ENCODE measurements at regions not wholly inside any gene's neighbourhood (a gene's known extent, or its start where the extent isn't known, plus 50 kb on each side); places are given as distances from the start of the nearest gene placed in this dataset.

DNA sequence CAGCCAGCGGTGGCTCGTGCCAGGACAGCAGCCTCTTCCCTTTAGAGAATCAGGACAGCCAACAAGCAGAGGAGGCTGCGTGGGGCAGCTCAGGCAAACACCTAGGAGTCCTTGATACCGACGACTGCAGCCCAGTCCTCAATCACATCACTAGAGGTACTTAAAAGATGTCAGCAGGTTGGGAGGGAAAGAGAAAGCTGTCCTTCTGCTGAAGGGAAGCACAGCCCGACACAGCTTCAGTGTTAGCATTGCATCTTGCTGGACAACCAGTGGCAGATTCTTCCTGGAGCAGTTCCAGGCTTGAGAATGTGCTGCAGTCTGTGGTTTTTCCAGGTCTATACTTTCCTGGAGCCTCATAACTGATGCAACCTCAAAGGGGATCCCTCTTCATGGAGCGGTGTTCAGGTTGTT is 230.5 kb downstream of the SYK start:
- CTCF ChIA-PET, result interaction anchor here (0.9 to 6.5 kb wide), 4 partner anchors 13 to 401 kb away, joined by 3 to 53 read pairs (median 12); no protein-coding TSS in a partner anchor
- TF ChIP-seq, protein P1, sequence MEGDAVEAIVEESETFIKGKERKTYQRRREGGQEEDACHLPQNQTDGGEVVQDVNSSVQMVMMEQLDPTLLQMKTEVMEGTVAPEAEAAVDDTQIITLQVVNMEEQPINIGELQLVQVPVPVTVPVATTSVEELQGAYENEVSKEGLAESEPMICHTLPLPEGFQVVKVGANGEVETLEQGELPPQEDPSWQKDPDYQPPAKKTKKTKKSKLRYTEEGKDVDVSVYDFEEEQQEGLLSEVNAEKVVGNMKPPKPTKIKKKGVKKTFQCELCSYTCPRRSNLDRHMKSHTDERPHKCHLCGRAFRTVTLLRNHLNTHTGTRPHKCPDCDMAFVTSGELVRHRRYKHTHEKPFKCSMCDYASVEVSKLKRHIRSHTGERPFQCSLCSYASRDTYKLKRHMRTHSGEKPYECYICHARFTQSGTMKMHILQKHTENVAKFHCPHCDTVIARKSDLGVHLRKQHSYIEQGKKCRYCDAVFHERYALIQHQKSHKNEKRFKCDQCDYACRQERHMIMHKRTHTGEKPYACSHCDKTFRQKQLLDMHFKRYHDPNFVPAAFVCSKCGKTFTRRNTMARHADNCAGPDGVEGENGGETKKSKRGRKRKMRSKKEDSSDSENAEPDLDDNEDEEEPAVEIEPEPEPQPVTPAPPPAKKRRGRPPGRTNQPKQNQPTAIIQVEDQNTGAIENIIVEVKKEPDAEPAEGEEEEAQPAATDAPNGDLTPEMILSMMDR (IDR thresholded peaks at IDR 0.05; ENCODE audit: control extremely low read depth, extremely low read depth, low read depth, missing control alignments), result no peak
- POLR2A ChIA-PET, result no interaction called here
- DNase-seq (ENCODE audit: extremely low spot score), result no peak

DNA sequence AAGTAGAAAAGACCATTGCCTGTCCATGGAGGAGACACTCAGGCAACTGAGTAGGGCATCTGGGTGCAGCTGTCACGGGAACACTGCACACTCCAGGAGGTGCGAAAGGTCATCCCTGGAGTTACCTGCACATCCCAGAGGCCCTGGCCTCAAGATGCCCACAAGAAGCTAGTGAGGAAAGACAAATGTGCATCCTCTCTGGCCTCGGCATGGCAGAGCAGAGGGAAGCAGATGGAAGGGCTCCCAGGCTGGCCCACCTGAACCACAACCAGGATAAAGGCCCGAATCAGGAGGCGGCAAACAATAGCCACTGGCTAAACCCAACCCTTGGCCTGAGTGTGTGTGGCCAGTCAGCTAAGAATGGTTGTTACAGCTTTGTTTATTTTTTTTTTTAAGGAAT is 231.7 kb downstream of the SYK start:
- ChIA-PET POLR2A (no interaction called here), CTCF (interaction anchor here (1.0 to 6.5 kb wide), 12 partner anchors 8 to 689 kb away, joined by 3 to 53 read pairs (median 4); no protein-coding TSS in a partner anchor)
- no peak for DNase-seq (ENCODE audit: extremely low spot score)
- TF ChIP-seq, protein P1 (IDR thresholded peaks at IDR 0.05; ENCODE audit: control extremely low read depth, extremely low read depth, low read depth, missing control alignments), result no peak

DNA sequence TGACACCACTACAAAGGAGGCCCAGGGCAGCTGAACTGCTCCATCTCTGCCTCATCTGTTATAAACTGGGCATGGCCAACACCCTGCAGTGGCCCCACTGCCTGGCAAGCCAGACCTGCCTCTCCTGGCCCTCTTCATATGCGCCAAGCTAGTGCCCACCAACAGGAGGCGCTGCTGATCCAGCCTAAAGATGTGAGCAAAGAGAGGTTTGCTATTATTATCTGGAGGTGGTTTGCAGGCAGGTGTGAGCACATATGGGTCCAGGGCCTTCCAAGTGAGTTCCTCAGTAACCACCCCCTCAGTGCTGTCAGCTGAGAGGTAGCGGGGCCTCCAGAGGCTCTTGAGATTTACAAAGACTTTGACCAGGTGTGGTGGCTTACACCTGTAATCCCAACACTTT is 232.2 kb downstream of the SYK start:
- ChIA-PET CTCF (interaction anchor here (0.8 to 6.5 kb wide), 15 partner anchors 8 to 688 kb away, joined by 3 to 53 read pairs (median 4); no protein-coding TSS in a partner anchor), POLR2A (no interaction called here)
- TF ChIP-seq, protein P1 (IDR thresholded peaks at IDR 0.05; ENCODE audit: control extremely low read depth, extremely low read depth, low read depth, missing control alignments), result peak; percentile 72
- peak; percentile 45 for DNase-seq (ENCODE audit: extremely low spot score)

DNA sequence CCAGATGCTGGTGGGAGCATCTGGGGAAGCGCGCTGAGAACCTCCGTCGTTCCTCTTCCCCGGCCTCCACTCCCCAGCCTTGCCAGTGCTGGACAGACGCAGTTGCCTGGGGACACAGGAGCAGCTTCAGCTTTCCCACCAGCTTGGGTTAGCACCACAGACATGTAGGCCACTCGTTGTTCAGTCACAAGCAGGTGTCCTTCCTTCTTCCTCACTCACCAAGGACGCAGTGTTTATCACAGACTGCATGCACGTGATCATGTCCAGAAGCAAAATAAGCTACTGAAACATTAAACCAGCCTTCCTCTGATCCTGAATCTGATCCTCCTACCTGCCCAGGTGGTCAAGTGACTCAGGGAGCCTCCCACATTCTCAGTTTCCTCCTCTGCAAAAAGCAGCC is 232.9 kb downstream of the SYK start:
- TF ChIP-seq, protein P1 (IDR thresholded peaks at IDR 0.05; ENCODE audit: control extremely low read depth, extremely low read depth, low read depth, missing control alignments), result no peak
- no peak for DNase-seq (ENCODE audit: extremely low spot score)
- CTCF ChIA-PET, result interaction anchor here (0.8 to 6.5 kb wide), 13 partner anchors 7 to 649 kb away, joined by 3 to 53 read pairs (median 4); no protein-coding TSS in a partner anchor
- POLR2A ChIA-PET, result no interaction called here

DNA sequence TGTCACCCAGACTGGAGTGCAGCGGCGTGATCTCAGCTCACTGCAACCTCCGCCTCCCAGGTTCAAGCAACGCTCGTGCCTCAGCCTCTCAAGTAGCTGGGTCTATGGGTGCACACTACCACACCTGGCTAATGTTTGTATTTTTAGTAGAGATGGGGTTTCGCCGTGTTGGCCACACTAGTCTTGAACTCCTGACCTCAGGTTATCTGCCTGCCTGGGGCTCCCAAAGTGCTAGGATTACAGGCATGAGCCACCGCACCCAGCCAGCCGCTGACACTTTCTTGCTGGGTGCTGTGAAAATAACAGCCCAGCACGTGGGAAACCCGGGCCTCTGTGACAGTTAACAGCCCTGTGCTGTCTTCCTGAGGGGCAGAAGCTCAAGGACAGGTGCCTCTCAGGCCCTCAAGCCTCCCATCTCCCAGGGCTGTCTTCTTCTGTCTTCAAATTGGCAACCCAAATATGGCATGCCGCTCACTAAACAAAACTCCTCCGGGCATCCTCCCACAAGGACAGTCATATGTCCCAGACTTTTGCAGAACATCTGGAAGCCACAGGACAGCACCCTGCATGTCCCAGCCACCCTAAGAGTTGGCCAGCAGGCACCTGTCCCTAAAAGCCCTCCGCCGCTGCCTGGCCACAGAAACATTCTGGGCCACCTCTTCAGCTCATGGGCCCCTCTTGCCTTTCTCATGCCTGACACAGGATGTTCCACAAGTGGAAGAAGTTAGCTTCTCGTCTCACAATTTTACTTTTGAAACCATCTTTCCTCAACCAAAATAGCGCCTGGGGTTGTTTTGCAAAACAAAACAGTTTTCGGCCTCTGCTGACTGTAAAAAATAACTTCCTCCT is 233.6 kb downstream of the SYK start:
- ChIA-PET POLR2A (no interaction called here), CTCF (interaction anchor here (1.1 to 6.5 kb wide), 6 partner anchors 10 to 648 kb away, joined by 3 to 53 read pairs (median 4); no protein-coding TSS in a partner anchor)
- DNase-seq (ENCODE audit: extremely low spot score), result peak; percentile 42
- TF ChIP-seq, protein P1 (IDR thresholded peaks at IDR 0.05; ENCODE audit: control extremely low read depth, extremely low read depth, low read depth, missing control alignments), result no peak

DNA sequence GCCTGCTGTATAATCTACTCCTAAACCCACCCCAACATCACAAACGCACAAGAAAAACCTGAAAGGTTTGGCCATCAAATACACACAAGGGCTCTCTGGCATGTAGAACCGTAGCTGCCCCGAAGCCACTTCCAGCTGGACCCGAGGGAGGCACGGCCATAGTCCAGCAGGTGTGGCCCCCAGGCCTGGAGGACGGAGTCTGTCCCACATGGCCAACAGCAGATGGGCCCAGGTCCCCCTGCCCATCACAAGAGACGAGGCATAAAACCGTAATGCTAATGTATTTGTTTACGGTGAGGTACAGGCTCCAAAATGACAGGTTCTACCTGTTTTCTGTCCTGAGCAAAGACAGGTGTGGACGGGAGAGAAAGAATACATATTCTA is 234.2 kb downstream of the SYK start:
- ChIA-PET POLR2A (no interaction called here), CTCF (interaction anchor here (1.1 to 6.5 kb wide), 6 partner anchors 9 to 647 kb away, joined by 3 to 53 read pairs (median 9); no protein-coding TSS in a partner anchor)
- DNase-seq (ENCODE audit: extremely low spot score), result no peak
- TF ChIP-seq, protein P1 (IDR thresholded peaks at IDR 0.05; ENCODE audit: control extremely low read depth, extremely low read depth, low read depth, missing control alignments), result no peak

Data from GM10248 (cell line).